ENCODE measurements at regions not wholly inside any gene's neighbourhood (a gene's known extent, or its start where the extent isn't known, plus 50 kb on each side); places are given as distances from the start of the nearest gene placed in this dataset.
"Not testable (repeated sequence)": the region's sequence is repeated elsewhere in the genome, so short reads cannot be mapped to it uniquely, and the experiment has no call there.

DNA sequence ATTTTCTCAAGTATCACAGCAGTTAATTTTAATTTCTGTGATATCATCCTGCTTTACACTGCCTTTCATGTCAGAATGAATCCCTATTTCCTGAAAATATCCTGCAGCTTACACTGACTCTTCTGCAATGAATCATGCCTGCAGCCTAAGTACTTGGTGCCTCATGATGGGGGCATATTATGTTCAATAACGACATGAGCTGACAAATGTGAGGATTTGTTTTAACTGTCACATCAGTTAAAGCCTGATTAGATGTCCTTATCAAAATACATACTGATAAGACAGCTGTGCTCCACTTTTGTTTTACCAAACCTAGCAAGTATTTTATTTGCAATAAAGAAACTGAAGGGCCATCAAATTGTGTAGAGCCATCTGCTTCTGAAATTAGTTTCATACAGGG is 359.9 kb upstream of the AGA start:
- no peak for DNase-seq (ENCODE audit: low read depth in 2 of 2)

GRCh38 chr4:177802661-177803060 is 360.4 kb upstream of the AGA start:
- no peak for DNase-seq (ENCODE audit: low read depth in 2 of 2)

DNA sequence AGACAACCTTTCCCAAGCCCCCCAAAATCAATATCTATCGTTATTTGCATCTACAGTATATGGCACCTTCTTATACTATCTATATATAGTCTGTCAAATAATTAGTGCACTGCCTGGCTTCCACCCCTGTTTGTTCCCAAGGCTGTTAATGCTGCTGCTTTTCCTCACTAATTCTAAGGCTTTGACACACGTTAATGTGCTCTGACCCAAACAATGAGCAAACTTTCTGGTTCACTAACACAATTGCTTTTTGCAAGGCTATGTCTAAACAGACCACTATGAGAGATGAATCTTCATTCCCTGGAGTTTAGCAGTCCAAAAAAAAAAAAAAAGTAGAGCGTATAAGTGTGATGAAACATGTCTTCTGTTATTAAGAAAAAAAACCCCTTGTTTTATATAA is 360.9 kb upstream of the AGA start:
- no peak for DNase-seq (ENCODE audit: low read depth in 2 of 2)

GRCh38 chr4:177809791-177810190 is 367.6 kb upstream of the AGA start:
- DNase-seq (ENCODE audit: low read depth in 2 of 2): no peak

DNA sequence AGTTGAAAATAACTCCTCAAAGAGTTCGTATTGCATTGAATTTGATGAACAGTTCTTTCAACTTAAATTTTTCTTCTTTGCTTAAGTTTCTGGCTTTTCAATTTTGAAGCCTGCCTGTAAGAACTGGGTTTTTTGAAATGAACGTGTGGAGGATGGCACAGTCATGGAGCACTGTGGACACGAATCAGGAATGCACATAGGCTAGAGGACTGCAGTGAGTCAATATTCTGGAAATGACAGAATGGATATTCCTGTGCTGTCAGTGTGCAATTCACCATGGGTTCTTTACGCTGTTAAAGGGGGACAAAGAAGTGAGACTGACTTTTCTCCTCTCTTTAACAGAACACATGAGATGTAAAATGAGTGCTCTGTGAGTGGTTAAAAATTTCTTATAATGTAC is 368.0 kb upstream of the AGA start:
- no peak for DNase-seq (ENCODE audit: low read depth in 2 of 2)

GRCh38 chr4:177818392-177818791 is 376.2 kb upstream of the AGA start:
- DNase-seq (ENCODE audit: low read depth in 2 of 2): not testable (repeated sequence)

DNA sequence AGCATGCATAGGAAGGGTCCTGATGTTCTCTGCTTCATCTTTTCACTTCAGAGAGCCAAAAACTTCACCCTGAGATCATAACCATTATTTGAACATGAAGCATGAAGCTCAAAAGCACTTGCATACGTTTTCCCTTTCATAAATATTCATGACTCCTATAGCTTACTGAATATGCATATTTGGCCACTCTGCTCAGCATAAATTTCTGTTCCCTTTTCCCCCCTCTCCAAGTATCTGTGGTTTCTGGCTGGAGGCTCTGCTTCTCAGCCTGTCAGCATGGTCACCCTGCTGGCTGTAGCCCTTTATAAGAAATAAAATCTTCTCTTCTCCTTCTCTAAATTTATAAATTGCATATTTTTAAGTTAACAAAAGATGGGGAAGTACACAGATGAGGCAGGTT is 384.7 kb upstream of the AGA start:
- DNase-seq (ENCODE audit: low read depth in 2 of 2): no peak

DNA sequence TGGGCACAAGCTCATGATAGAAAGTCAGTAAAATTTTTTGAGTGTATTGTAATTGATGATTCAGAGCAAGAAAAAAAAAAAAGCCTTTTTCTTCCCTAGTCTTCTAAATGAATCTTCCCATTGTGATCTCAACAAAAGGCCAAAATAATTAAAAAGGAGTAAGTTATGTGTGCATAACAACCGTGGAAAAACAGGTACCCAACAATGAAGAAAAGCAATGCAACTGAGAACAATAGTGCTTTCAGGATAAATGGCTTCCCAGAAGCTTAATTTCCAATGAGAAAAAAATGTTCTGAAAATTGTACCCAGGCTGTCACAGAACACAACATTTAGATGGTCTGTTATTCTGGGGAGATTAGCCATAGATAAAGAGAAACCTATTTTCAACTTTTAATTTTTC is 399.0 kb upstream of the AGA start:
- no peak for DNase-seq (ENCODE audit: low read depth in 2 of 2)

GRCh38 chr4:177853229-177853628 is 411.0 kb upstream of the AGA start:
- DNase-seq (ENCODE audit: low read depth in 2 of 2): no peak

DNA sequence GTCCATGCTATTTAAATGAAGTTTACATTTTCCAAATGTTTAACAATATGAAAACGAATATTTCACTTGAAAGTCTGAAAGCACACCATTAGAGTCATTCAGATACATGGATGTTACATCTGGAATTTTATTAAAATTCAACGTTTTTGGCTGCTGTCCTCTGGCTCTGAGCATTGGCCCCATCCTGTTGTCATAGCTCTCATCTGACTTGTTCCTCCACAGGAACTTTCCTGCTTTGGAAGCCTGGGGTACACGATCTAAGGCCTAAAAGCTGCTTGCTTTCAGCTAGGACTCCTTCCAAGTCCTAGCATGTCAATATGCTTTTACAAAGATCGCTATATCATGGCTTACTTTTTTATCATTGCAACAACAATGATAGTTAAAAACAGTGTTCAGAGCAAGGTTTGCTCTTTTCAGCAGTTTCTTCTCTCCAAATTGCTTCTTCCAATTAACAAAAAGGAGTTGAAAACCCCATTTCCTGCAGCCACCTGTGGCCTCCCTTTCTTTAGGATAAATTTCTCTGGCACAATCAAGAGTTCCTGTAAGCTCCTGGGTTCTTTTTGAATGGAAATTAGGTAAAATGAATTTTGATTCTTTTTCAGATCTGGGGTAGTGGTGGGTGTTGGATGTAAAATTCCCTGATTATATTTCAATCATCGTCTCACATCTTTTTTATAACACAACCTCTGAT is 413.4 kb upstream of the AGA start:
- DNase-seq (ENCODE audit: low read depth in 2 of 2): no peak

DNA sequence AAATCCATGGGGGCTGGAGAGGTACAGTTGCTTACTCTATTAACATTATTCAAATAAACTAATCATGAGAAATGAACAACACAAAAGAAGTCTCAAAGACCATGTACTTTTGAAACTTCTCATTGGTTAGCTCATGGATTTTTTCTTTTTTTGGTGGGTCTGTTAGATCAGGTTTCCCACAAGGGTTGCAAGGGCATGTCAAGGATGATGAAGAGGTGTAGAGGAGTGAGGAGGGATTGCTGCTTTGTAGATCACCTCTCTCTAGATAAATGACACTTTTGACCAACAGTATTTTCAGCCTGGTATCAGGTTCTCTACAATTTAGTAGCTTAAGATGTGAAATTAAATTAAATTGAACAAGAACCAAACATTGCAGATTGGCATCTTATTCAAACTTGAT is 417.9 kb upstream of the AGA start:
- DNase-seq (ENCODE audit: low read depth in 2 of 2): no peak

DNA sequence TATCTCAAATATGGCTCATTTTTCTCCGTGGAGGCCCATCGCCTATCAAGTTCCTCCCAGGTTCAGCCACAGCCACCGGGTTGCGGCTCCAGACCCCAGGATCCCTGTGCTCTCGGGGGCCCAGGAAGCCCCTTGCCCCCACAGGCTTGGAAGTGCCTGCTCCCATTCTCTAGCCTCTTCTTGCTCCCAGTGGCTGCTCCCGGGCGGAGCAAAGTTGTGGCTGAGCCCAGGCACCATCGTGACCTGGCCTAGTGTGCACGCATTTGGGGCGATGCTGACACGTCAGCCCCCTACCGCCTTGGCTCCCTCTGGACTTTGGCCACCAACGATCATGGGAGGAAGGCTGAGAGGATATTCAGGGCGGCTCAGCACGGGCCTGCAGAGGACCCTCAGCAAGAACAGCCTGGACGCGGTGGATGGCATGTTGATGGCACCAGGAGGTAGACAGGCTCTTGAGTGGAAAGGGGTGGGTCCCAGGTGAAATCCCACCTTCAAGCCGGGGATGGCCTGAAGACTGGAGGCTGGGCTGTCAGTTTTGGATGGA is 419.4 kb upstream of the AGA start:
- no peak for DNase-seq (ENCODE audit: low read depth in 2 of 2)

DNA sequence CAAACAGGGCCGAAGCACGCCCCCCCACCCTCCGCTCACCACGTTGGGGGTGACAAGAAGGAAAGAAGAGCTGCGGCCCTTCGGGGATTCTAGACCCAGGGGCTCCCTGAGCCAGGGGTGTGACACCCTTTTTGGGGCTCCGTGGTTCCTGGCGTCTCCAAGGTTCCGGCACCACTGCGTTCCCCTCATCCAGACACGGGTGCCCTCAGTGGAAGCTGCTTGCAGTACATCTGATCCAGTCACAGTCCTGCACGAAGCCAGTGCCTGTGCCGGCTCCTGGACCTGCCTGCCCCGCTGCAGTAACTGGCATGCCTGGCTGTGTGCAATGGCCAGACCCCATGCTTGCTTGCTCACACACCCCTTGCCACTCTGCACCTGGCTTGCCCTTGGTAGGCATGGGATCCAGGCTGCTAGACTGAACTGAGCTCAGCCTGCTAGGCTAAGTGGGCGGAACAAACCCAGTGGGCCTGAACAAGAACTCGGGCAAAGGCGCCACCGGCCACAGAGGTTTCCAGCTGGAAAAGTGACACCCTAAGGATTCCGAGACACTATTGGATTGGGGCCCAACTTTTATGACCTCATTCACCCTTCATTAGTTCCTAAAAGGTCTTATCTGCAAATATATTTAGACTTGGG is 420.4 kb upstream of the AGA start:
- no peak for DNase-seq (ENCODE audit: low read depth in 2 of 2)

GRCh38 chr4:177879851-177880250 is 437.6 kb upstream of the AGA start:
- DNase-seq (ENCODE audit: low read depth in 2 of 2): no peak

DNA sequence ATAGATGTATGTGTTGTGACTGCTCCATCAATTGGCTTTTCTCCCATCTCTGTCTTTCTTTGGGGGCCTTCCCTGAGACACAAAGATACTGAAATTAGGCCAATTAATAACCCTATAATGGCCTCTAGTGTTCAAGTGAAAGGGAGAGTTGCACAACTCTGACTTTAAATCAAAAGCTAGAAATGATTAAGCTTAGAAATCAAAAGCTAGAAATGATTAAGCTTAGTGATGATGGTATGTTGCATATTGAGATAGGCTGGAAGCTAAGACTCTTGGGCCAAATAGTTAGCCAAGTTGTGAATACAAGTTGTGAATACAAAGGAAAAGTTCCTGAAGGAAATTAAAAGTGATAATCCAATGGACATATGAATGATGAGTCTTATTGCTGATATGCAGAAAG is 452.9 kb upstream of the AGA start:
- no peak for DNase-seq (ENCODE audit: low read depth in 2 of 2)

DNA sequence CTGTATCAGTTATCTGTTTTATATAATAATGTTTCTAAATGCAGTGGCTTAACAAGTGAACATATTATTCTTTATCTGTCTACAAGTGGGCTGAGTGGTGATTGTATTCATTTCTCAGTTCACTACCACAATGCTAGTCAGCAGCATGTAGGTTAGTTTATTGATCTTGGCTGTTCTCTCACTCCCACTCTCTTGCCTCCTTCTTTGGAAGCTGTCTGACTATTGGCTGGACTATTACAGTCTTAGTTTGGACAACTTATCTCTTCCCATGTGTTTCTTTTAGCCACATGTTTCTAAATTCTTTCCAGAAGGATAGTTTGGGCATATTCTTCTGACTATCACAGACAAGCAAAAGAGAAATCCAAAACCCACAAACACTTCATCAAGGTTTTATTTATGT is 459.5 kb upstream of the AGA start:
- DNase-seq (ENCODE audit: low read depth in 2 of 2): no peak

DNA sequence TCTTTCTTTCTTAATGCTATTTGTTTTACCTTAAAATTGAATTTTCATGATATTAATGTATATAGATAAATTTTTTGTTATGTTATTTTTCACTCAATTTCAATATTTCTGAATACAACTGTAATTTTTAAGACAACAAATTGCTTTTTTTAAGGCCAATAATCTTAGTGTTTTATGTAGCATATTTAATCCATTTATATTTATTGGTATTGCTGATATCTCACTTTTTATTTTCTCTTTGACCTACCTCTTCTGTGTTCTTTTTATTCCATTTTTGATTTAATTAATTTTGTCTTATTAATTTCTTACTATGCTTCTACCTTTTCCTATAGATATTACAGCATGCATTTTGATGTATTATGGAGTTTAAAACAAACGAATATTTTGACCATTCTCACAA is 460.1 kb upstream of the AGA start:
- DNase-seq (ENCODE audit: low read depth in 2 of 2): no peak

DNA sequence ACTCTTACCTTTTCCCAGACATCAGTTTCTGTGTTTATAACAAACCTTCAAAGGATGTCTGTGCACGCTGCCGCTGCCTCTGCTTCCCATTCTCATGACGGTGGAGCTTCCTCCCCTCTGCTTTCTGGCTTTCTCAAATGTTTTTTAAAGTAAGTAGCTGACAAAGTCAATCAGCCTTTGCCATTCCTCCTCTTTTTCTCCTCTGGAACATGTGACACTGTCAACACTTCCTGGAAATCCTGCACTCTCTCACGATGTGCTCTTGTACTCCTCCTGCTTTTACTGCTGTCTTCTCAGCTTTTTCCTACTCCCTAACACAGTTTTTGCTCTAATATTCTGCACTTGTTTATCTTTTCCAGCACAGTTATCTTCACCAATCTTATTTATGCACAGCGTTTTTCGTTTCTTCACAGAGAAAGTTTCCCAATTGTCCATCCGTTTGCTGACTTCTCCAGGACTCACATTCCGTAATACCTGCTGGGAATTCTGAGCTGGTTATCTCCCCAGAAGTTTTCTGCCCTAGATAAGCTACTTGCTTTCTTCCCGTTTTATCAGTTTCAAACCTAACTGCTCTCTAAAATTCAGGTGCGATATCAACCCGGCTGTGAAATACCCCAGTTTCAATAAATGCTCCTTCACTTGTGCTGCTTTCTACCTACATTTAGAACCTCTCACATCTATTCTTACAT is 465.6 kb upstream of the AGA start:
- no peak for DNase-seq (ENCODE audit: low read depth in 2 of 2)

DNA sequence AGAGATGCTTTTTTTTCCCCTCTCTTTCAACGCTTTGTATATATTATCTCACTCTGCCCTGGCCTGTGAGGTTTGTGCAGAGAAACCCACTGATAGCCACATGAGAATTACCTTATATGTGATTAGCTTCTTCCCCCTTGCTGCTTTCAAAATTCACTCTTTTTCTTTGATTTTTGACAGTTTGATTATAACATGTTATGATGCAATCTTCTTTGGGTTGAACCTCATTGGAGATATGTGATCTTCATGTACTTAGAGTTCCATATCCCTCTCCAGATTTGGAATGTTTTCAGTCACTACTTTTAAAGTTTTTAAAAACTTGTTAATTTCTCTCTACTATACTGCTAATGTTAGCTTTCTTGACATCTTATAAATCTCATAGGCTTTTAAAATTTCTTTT is 479.5 kb upstream of the AGA start:
- no peak for DNase-seq (ENCODE audit: low read depth in 2 of 2)

DNA sequence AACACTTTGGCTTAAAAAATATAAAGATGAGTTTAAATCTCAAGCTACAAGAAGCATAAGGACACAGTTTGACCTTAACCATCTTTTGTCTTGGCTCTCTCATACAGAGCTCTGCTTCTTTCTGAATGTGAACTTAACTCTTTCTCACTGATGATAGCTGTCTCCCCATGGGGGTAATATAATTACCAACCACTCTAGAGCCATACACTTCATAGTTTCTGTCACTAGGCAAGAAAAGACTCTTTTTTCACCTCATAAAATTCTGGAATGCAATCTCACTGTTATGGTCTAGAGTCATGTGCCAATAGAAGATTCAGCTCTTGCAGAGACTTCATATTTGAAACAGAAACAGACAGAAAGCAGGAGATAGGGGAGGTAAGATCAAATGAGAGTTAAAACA is 481.7 kb upstream of the AGA start:
- no peak for DNase-seq (ENCODE audit: low read depth in 2 of 2)

GRCh38 chr4:177937041-177937440 is 494.8 kb upstream of the AGA start:
- DNase-seq (ENCODE audit: low read depth in 2 of 2): no peak

GRCh38 chr4:177938226-177938625 is 496.0 kb upstream of the AGA start:
- DNase-seq (ENCODE audit: low read depth in 2 of 2): no peak

- DNase-seq (ENCODE audit: low read depth in 2 of 2): no peak
These were observed 503.0 kb upstream of the AGA start for GRCh38 chr4:177945268-177945667.
